Neural cell (in vitro differentiated cells): ENCODE measurements at regions not wholly inside any gene's neighbourhood (a gene's known extent, or its start where the extent isn't known, plus 50 kb on each side); places are given as distances from the start of the nearest gene placed in this dataset.

Experiments
- H2AFZ ChIP-seq: fragments of 200-600, 300-800 bp; sonication (generic), shearing (Covaris generic); 2 replicates; pipeline ENCODE4 v1.6.0; 2014; ENCODE audit warnings: low read depth, mild to moderate bottlenecking, antibody characterized with exemption, low read length, moderate library complexity
- H3F3A ChIP-seq: fragments of 200-600 bp; shearing (Covaris generic); 2 replicates; pipeline ENCODE4 v1.6.1; 2016; ENCODE audit warnings: mild to moderate bottlenecking, moderate library complexity, mixed read lengths, antibody characterized with exemption, low read length; ENCODE audit not compliant: insufficient read depth, poor library complexity, severe bottlenecking
- H3K27ac ChIP-seq: fragments of 200-600, 300-800 bp; sonication (generic), shearing (Covaris generic); 2 replicates; pipeline ENCODE4 v1.5.1; 2014; ENCODE audit warnings: mild to moderate bottlenecking, low read length, moderate library complexity
- H3K27me3 ChIP-seq: fragments of 300-800, 200-600 bp; sonication (generic), shearing (Covaris generic); 2 replicates; pipeline ENCODE4 v1.6.0; 2014; ENCODE audit warnings: mild to moderate bottlenecking, low read depth, low read length, moderate library complexity; ENCODE audit not compliant: insufficient read depth
- H3K36me3 ChIP-seq: fragments of 300-800, 200-600 bp; sonication (generic), shearing (Covaris generic); 2 replicates; pipeline ENCODE4 v1.5.1; 2014; ENCODE audit warnings: mild to moderate bottlenecking, antibody characterized with exemption, low read length, moderate library complexity; ENCODE audit not compliant: insufficient read depth
- H3K4me2 ChIP-seq: fragments of 300-800, 200-600 bp; sonication (generic), shearing (Covaris generic); 2 replicates; pipeline ENCODE4 v1.6.0; 2014; ENCODE audit warnings: mild to moderate bottlenecking, low read length
- H3K4me3 ChIP-seq: fragments of 300-800, 200-600 bp; sonication (generic), shearing (Covaris generic); 2 replicates; pipeline ENCODE4 v1.5.1; 2014; ENCODE audit warnings: mild to moderate bottlenecking, low read length, moderate library complexity
- H3K79me2 ChIP-seq: fragments of 200-600 bp; shearing (Covaris generic); replicated peaks from 2 replicates; pipeline ENCODE4 v1.6.0; 2014; ENCODE audit warnings: mild to moderate bottlenecking, low read length, moderate library complexity; ENCODE audit not compliant: insufficient read depth
- H3K9ac ChIP-seq: fragments of 300-800, 200-600 bp; sonication (generic), shearing (Covaris generic); 2 replicates; pipeline ENCODE4 v1.6.1; 2016; ENCODE audit warnings: mild to moderate bottlenecking, low read length, mixed read lengths
- H3K9me2 ChIP-seq: fragments of 200-600 bp; shearing (Covaris generic); 2 replicates; pipeline ENCODE4 v1.6.1; 2016; ENCODE audit warnings: mild to moderate bottlenecking, low read length, mixed read lengths; ENCODE audit not compliant: insufficient read depth
- H3K9me3 ChIP-seq: fragments of 200-600, 300-800 bp; sonication (generic), shearing (Covaris generic); 2 replicates; pipeline ENCODE4 v1.6.1; 2016; ENCODE audit warnings: mild to moderate bottlenecking, mixed run types, low read length, moderate library complexity, mixed read lengths
- H4K20me1 ChIP-seq: fragments of 200-600 bp; shearing (Covaris generic); 2 replicates; pipeline ENCODE4 v1.6.1; 2016; ENCODE audit warnings: mild to moderate bottlenecking, mixed run types; ENCODE audit not compliant: insufficient read depth
- CTCF ChIP-seq: fragments of 450-650 bp; IDR thresholded peaks from 2 replicates; pipeline ENCODE4 v1.5.1; 2014; ENCODE audit warnings: antibody characterized with exemption, mild to moderate bottlenecking, moderate library complexity; ENCODE audit not compliant: poor library complexity, severe bottlenecking
- EP300 ChIP-seq: fragments of 450-650 bp; conservative IDR thresholded peaks from 2 replicates; pipeline ENCODE4 v1.6.1; 2014; ENCODE audit warnings: antibody characterized with exemption, mild to moderate bottlenecking, moderate library complexity; ENCODE audit not compliant: poor library complexity, severe bottlenecking
- EZH2 ChIP-seq: fragments of 200-600, 300-800 bp; shearing (Covaris generic), sonication (generic); IDR thresholded peaks from 2 replicates; pipeline ENCODE4 v1.6.1; 2014; ENCODE audit warnings: antibody characterized with exemption, low read length, borderline replicate concordance, mild to moderate bottlenecking; ENCODE audit not compliant: insufficient read depth, poor library complexity, severe bottlenecking
- MXI1 ChIP-seq: fragments of 450-650 bp; conservative IDR thresholded peaks from 2 replicates; pipeline ENCODE4 v1.6.1; 2014; ENCODE audit warnings: antibody characterized with exemption, mild to moderate bottlenecking; ENCODE audit not compliant: poor library complexity, severe bottlenecking
- POLR2AphosphoS5 ChIP-seq: IDR thresholded peaks from 2 replicates; pipeline ENCODE4 v1.6.1; 2012
- RAD21 ChIP-seq: fragments of 450-650 bp; conservative IDR thresholded peaks from 2 replicates; pipeline ENCODE4 v1.6.1; 2014; ENCODE audit warnings: antibody characterized with exemption, mild to moderate bottlenecking, moderate library complexity
- REST ChIP-seq: IDR thresholded peaks from 2 replicates; pipeline ENCODE4 v1.6.1; 2012; ENCODE audit warnings: borderline replicate concordance
- SMC3 ChIP-seq: fragments of 450-650 bp; conservative IDR thresholded peaks from 2 replicates; pipeline ENCODE4 v1.6.1; 2014; ENCODE audit warnings: antibody characterized with exemption, mild to moderate bottlenecking, moderate library complexity; ENCODE audit not compliant: poor library complexity
- TAF1 ChIP-seq: IDR thresholded peaks from 2 replicates; pipeline ENCODE4 v1.6.1; 2012; ENCODE audit warnings: low read depth

GRCh38 chr13:88932950-88933349, 1261.8 kb downstream of the SLITRK5 start:
- no peak for TF ChIP-seq MXI1
- no peak for TF ChIP-seq EZH2
- Histone ChIP-seq H3K27ac (no peak overlapping the region), H3K27me3 (no peaks in the 10 kb centered on the region), H3K79me2 (no peaks in the 10 kb centered on the region), H3K9me2 (no peaks in the 10 kb centered on the region), H3K9ac (no peak overlapping the region), H3K36me3 (no peaks in the 10 kb centered on the region), H3K9me3 (no peaks in the 10 kb centered on the region), H4K20me1 (no peaks in the 10 kb centered on the region), H2AFZ (no peak overlapping the region), H3K4me3 (no peak overlapping the region), H3K4me2 (no peak overlapping the region), H3F3A (no peaks in the 10 kb centered on the region)

- Histone ChIP-seq H3K27me3 (no peaks in the 10 kb centered on the region), H3K4me2 (no peak overlapping the region)
- TF ChIP-seq MXI1: no peak
- TF ChIP-seq RAD21: no peak
- TF ChIP-seq EP300: no peak
- TF ChIP-seq SMC3: no peak
- TF ChIP-seq REST: no peak
- TF ChIP-seq POLR2AphosphoS5: no peak
- TF ChIP-seq CTCF: no peak
- TF ChIP-seq EZH2: no peak
- TF ChIP-seq TAF1: no peak
Observed at GRCh38 chr13:88937384-88937783, 1266.2 kb downstream of the SLITRK5 start.

GRCh38 chr13:88945793-88946192, 1274.6 kb downstream of the SLITRK5 start:
- Histone ChIP-seq H2AFZ (no peak overlapping the region), H3K79me2 (no peaks in the 10 kb centered on the region), H3K36me3 (no peaks in the 10 kb centered on the region), H3K27ac (no peak overlapping the region), H3K27me3 (no peaks in the 10 kb centered on the region), H3K9me2 (no peaks in the 10 kb centered on the region), H3K4me3 (no peak overlapping the region), H3K9ac (no peak overlapping the region), H4K20me1 (no peaks in the 10 kb centered on the region), H3K9me3 (no peaks in the 10 kb centered on the region), H3K4me2 (no peak overlapping the region), H3F3A (no peaks in the 10 kb centered on the region)
- no peak for TF ChIP-seq EP300
- no peak for TF ChIP-seq EZH2
- no peak for TF ChIP-seq POLR2AphosphoS5
- TF ChIP-seq CTCF: no peak
- no peak for TF ChIP-seq SMC3
- no peak for TF ChIP-seq REST
- no peak for TF ChIP-seq RAD21
- no peak for TF ChIP-seq TAF1
- TF ChIP-seq MXI1: no peak

More at GRCh38 chr13:88937384-88937783, 1266.2 kb downstream of the SLITRK5 start:
- H4K20me1 ChIP-seq: no peaks in the 10 kb centered on the region
- no peak overlapping the region for H3K27ac ChIP-seq
- no peaks in the 10 kb centered on the region for H3K9me2 ChIP-seq
- no peaks in the 10 kb centered on the region for H3K79me2 ChIP-seq
- no peak overlapping the region for H3K4me3 ChIP-seq
- H3K9ac ChIP-seq: no peak overlapping the region
- H3K9me3 ChIP-seq: no peaks in the 10 kb centered on the region
- no peak overlapping the region for H2AFZ ChIP-seq
- no peaks in the 10 kb centered on the region for H3K36me3 ChIP-seq
- H3F3A ChIP-seq: no peaks in the 10 kb centered on the region
